Lower lobe of right lung (tissue), 2 donors: ENCODE measurements at regions not wholly inside any gene's neighbourhood (a gene's known extent, or its start where the extent isn't known, plus 50 kb on each side); places are given as distances from the start of the nearest gene placed in this dataset.
"Not testable (repeated sequence)": the region's sequence is repeated elsewhere in the genome, so short reads cannot be mapped to it uniquely, and the experiment has no call there.

Experiments used
- ATAC-seq, 2 donors: fragments of 200-7000 bp; cut with Tn5 transposase; one replicate each; pipeline ENCODE4 v1.9.1; 2020 to 2022; ENCODE audit warnings: mild to moderate bottlenecking in 2 of 2, moderate library complexity in 2 of 2
- DNase-seq: peaks from one replicate; pipeline ENCODE4 v3.0.0-alpha.2; 2020
- H3K27ac ChIP-seq: fragments of 200-600 bp; one replicate; pipeline ENCODE4 v1.8.0; 2022
- H3K27me3 ChIP-seq: fragments of 200-600 bp; one replicate; pipeline ENCODE4 v1.8.0; 2022; ENCODE audit warnings: low read depth
- H3K36me3 ChIP-seq: fragments of 200-600 bp; one replicate; pipeline ENCODE4 v1.8.0; 2022; ENCODE audit warnings: mild to moderate bottlenecking
- H3K4me1 ChIP-seq: fragments of 200-600 bp; one replicate; pipeline ENCODE4 v1.8.0; 2022
- H3K4me3 ChIP-seq: fragments of 200-600 bp; one replicate; pipeline ENCODE4 v1.8.0; 2022; ENCODE audit warnings: mild to moderate bottlenecking
- H3K9me3 ChIP-seq: fragments of 200-600 bp; one replicate; pipeline ENCODE4 v1.8.0; 2022
- intact Hi-C: fragments of 100-400 bp; cut with DNase I; formaldehyde crosslinking; loops from one replicate; pipeline ENCODE4 v1.11.0; 2022
- donor health status: DM: no; HTN: yes; CAD: no; lungs with severe emphysema.

DNA sequence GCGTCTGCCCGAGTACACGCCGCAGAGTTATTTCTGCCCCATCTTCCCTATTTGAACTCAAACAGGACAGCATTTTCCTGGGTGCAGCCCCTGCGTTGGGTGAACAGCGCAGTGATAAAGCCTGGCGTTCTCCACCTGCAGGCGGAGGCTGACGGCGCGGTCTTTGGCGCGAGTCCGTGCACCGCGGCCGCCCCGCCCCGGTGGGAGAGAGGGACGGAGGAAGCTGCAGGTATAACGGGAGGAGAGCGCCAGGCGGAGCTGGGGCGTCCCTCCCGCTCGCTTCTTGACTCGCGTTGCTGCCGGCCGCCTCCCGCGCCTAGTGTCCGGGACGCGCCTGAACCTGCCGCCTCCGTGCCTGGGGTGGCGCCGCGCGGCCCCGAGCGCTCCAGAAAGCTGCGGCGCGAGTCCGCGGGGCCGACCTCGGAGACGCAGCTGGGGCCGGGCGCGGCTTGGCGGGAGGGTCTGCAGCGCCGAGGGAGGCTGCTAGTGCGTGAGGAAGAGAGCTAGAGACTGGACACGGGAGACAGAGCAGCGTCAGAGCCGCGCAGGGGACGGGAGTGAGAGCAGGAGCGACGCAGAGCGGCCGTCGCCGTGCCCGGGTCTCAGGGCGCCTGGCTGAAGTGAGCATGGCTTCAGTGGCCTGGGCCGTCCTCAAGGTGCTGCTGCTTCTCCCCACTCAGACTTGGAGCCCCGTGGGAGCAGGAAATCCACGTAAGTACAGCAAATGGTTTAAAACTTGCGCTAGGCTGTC lies 140.7 kb downstream of the SPATA31A7 start:
- H3K27ac ChIP-seq, H3K9me3 ChIP-seq, H3K27me3 ChIP-seq, H3K36me3 ChIP-seq, intact Hi-C loops, H3K4me1 ChIP-seq, H3K4me3 ChIP-seq, ATAC-seq: not testable (repeated sequence)
- peak; percentile 34 for DNase-seq

DNA sequence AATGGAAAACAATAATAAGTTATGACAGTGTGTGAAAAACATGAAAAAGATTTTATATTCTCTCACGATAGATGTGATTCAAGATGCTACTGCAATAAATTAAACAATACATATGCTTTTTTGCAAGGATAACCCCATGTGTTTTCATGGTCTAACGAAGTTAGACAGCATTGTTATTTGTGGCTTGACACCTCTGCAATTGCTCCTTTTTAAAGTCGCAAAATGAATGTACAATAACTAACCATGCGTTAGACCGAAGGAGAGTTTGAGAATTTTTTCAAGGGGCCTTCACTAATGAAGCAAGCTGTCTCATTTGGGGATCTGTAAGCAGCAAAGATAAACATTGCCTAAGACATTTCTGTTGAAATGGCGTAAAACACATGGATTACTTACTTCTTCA lies 167.1 kb downstream of the SPATA31A7 start:
- DNase-seq, H3K4me1 ChIP-seq, intact Hi-C loops, H3K4me3 ChIP-seq, H3K27ac ChIP-seq, H3K27me3 ChIP-seq, ATAC-seq, H3K9me3 ChIP-seq, H3K36me3 ChIP-seq: not testable (repeated sequence)

DNA sequence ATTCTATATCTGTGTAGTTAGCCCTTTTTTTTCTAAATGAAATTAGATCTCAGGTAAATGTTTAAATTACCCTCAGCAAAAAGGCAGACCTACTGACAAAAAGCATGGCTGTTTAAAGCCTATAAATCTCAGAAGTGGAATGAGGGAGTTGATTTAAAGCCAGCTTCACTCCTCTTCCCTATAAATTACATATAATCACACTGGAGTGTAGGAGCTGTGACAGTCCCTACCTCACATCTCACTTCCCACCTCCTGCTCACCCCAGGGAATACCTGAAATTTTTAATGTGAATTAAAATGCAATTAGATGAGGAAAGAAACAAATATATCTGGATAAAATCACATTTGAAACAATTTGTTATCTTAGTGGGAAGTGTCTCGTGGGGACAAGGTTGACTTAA lies 184.6 kb downstream of the SPATA31A7 start:
- H3K36me3 ChIP-seq, H3K27me3 ChIP-seq, DNase-seq, intact Hi-C loops, H3K4me3 ChIP-seq, H3K9me3 ChIP-seq, ATAC-seq, H3K4me1 ChIP-seq, H3K27ac ChIP-seq: not testable (repeated sequence)

- H3K27ac ChIP-seq, intact Hi-C loops, H3K27me3 ChIP-seq, DNase-seq, H3K9me3 ChIP-seq, H3K4me1 ChIP-seq, H3K36me3 ChIP-seq, H3K4me3 ChIP-seq, ATAC-seq: not testable (repeated sequence)
Observed at GRCh38 chr9:61376159-61376558, 186.3 kb downstream of the SPATA31A7 start.

- intact Hi-C loops, H3K27ac ChIP-seq, H3K36me3 ChIP-seq, H3K4me1 ChIP-seq, H3K27me3 ChIP-seq, H3K9me3 ChIP-seq, DNase-seq, H3K4me3 ChIP-seq: not testable (repeated sequence)
- peak; percentile 32 to 54 for ATAC-seq
Observed at GRCh38 chr9:61386035-61386815, 196.4 kb downstream of the SPATA31A7 start.

GRCh38 chr9:61386816-61387102 lies 196.9 kb downstream of the SPATA31A7 start:
- DNase-seq, H3K27me3 ChIP-seq, H3K27ac ChIP-seq, H3K9me3 ChIP-seq, H3K4me3 ChIP-seq, intact Hi-C loops, H3K36me3 ChIP-seq, H3K4me1 ChIP-seq: not testable (repeated sequence)
- peak; percentile 23 to 50 for ATAC-seq

DNA sequence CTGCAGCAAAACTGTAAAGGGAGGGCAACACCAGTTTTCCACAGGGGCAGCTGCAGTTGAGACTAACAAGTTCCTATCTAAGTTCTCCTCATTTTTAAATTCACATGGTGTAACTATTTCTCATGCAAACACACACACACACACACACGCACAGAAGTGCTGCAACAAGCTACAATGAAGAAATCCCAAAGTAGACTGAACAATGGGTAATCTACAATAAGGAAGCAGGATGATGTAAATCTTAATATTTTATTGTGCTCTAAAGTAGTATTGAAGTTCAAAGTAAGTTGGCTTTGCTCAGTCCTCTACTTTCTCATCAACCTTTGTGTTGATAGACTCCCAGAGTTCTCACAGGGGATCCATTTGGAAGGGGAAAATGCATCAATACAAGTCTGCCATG lies 212.9 kb downstream of the SPATA31A7 start:
- H3K4me1 ChIP-seq, H3K4me3 ChIP-seq, H3K36me3 ChIP-seq, H3K27me3 ChIP-seq, H3K27ac ChIP-seq, intact Hi-C loops, H3K9me3 ChIP-seq, ATAC-seq, DNase-seq: not testable (repeated sequence)

GRCh38 chr9:61411933-61412605 lies 222.2 kb downstream of the SPATA31A7 start:
- H3K27ac ChIP-seq, ATAC-seq, DNase-seq, H3K4me3 ChIP-seq, intact Hi-C loops, H3K27me3 ChIP-seq, H3K9me3 ChIP-seq, H3K36me3 ChIP-seq, H3K4me1 ChIP-seq: not testable (repeated sequence)

DNA sequence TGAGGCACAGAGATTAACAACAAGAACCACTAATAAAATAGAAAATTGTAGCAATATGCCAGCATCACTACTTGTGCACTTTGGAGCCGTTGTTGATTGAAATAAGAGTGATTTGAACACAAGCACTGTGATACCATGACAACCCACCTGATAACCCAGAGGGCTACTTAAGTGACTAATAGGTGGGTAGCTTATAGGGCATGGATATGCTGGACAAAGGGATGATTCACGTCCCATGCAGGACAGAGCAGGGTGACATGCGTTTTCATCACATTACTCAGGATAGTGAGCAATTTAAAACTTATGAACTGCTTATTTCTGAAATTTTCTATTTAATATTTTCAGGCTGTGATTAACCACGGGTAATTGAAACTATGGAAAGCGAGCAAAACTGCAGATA lies 222.9 kb downstream of the SPATA31A7 start:
- DNase-seq, H3K27me3 ChIP-seq, H3K4me3 ChIP-seq, H3K36me3 ChIP-seq, ATAC-seq, H3K4me1 ChIP-seq, H3K9me3 ChIP-seq, H3K27ac ChIP-seq, intact Hi-C loops: not testable (repeated sequence)

DNA sequence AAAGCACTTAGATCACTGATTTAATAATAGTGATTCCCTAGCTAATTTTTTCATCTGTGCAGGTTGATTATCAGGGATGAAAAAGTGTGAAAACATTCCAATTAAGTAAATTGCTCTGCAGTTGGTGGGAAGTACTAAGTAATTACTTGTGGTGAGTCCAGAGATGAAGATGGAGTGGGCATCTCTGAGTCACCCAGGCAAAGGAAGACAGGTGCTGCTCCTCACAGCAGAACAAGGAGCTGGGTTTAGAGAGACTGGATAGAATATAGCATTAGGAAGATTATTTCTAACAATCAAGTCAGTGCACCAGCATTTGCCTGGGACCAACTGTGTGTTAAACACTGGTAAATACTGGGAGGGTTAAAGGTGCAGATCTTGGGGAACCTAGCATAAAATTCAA lies 228.3 kb downstream of the SPATA31A7 start:
- ATAC-seq, result not testable (repeated sequence)

GRCh38 chr9:61420267-61420958 lies 230.6 kb downstream of the SPATA31A7 start:
- H3K36me3 ChIP-seq, intact Hi-C loops, ATAC-seq, H3K4me3 ChIP-seq, H3K9me3 ChIP-seq, DNase-seq, H3K27ac ChIP-seq, H3K27me3 ChIP-seq, H3K4me1 ChIP-seq: not testable (repeated sequence)

More for the DNA sequence above, 228.3 kb downstream of the SPATA31A7 start:
- H3K36me3 ChIP-seq, H3K27ac ChIP-seq, intact Hi-C loops, DNase-seq, H3K27me3 ChIP-seq, H3K9me3 ChIP-seq, H3K4me1 ChIP-seq, H3K4me3 ChIP-seq: not testable (repeated sequence)

DNA sequence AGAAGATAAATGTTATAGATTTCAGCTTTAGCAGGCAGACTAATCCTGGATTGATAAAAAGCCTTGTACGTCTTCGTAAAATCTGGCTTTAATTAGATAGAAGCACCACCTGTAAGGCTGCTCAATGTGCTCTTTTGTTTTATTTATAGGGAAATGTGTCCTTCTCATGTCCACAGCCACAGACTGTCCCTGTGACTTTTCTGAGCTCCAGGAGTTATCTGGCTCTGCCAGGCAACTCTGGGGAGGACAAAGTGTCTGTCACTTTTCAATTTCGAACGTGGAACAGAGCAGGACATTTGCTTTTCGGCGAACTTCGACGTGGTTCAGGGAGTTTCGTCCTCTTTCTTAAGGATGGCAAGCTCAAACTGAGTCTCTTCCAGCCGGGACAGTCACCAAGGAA lies 257.4 kb downstream of the SPATA31A7 start:
- H3K4me3 ChIP-seq, DNase-seq, H3K36me3 ChIP-seq, H3K27ac ChIP-seq, H3K27me3 ChIP-seq, intact Hi-C loops, H3K9me3 ChIP-seq, H3K4me1 ChIP-seq, ATAC-seq: not testable (repeated sequence)

- H3K4me3 ChIP-seq, H3K27ac ChIP-seq, intact Hi-C loops, H3K27me3 ChIP-seq, H3K4me1 ChIP-seq, H3K36me3 ChIP-seq, DNase-seq, H3K9me3 ChIP-seq, ATAC-seq: not testable (repeated sequence)
Observed at GRCh38 chr9:61460860-61461259, 271.0 kb downstream of the SPATA31A7 start.
